HG02884 (cell line): ENCODE measurements at regions not wholly inside any gene's neighbourhood (a gene's known extent, or its start where the extent isn't known, plus 50 kb on each side); places are given as distances from the start of the nearest gene placed in this dataset.

ENCODE experiments used
- ATAC-seq: cut with Tn5 transposase; IDR thresholded peaks from one replicate; pipeline ENCODE4 v1.9.1; 2021; ENCODE audit warnings: mild to moderate bottlenecking, moderate library complexity; ENCODE audit not compliant: unreplicated experiment

GRCh38 chr5:2125171-2125900 is 242.6 kb upstream of the IRX4 start:
- no peak for ATAC-seq

GRCh38 chr5:2124434-2125170 is 241.9 kb upstream of the IRX4 start:
- no peak for ATAC-seq

GRCh38 chr5:2123874-2124273 is 241.1 kb upstream of the IRX4 start:
- ATAC-seq: no peak

GRCh38 chr5:2120361-2120760 is 237.6 kb upstream of the IRX4 start:
- ATAC-seq: no peak

- no peak for ATAC-seq
Measured at GRCh38 chr5:2119573-2119972, 236.8 kb upstream of the IRX4 start.

- no peak for ATAC-seq
Measured at GRCh38 chr5:2113348-2114131, 230.8 kb upstream of the IRX4 start.

GRCh38 chr5:2112173-2113025 is 229.7 kb upstream of the IRX4 start:
- ATAC-seq: no peak

GRCh38 chr5:2111569-2112105 is 228.9 kb upstream of the IRX4 start:
- ATAC-seq: no peak

GRCh38 chr5:2110934-2111462 is 228.3 kb upstream of the IRX4 start:
- ATAC-seq: no peak

GRCh38 chr5:2110137-2110933 is 227.6 kb upstream of the IRX4 start:
- ATAC-seq: no peak

GRCh38 chr5:2109566-2109965 is 226.8 kb upstream of the IRX4 start:
- ATAC-seq: no peak

- ATAC-seq: no peak
Measured at GRCh38 chr5:2106721-2107120, 224.0 kb upstream of the IRX4 start.

- ATAC-seq: no peak
Measured at GRCh38 chr5:2105141-2105540, 222.4 kb upstream of the IRX4 start.

GRCh38 chr5:2103940-2104339 is 221.2 kb upstream of the IRX4 start:
- no peak for ATAC-seq

GRCh38 chr5:2102819-2103776 is 220.4 kb upstream of the IRX4 start:
- ATAC-seq: no peak

GRCh38 chr5:2101685-2102084 is 219.0 kb upstream of the IRX4 start:
- no peak for ATAC-seq

GRCh38 chr5:2096887-2097505 is 214.3 kb upstream of the IRX4 start:
- no peak for ATAC-seq

- no peak for ATAC-seq
Measured at GRCh38 chr5:2095011-2095410, 212.3 kb upstream of the IRX4 start.
